Middle frontal gyrus (tissue), 1 donor: ENCODE measurements at regions not wholly inside any gene's neighbourhood (a gene's known extent, or its start where the extent isn't known, plus 50 kb on each side); places are given as distances from the start of the nearest gene placed in this dataset.
"Not testable (repeated sequence)": the region's sequence is repeated elsewhere in the genome, so short reads cannot be mapped to it uniquely, and the experiment has no call there.

Experiments
- DNase-seq: peaks from one replicate; pipeline ENCODE4 v3.0.0-alpha.2; 2015; ENCODE audit warnings: low spot score; ENCODE audit errors: extremely low spot score

GRCh38 chr2:83002706-83003105 lies 1456.4 kb downstream of the SUCLG1 start:
- no peak for DNase-seq

- no peak for DNase-seq
These were observed 1460.3 kb downstream of the SUCLG1 start for GRCh38 chr2:82998781-82999180.

GRCh38 chr2:82996217-82996616 lies 1462.9 kb downstream of the SUCLG1 start:
- DNase-seq, result no peak

- no peak for DNase-seq
These were observed 1464.9 kb downstream of the SUCLG1 start for GRCh38 chr2:82994151-82994550.

GRCh38 chr2:82993609-82994008 lies 1465.5 kb downstream of the SUCLG1 start:
- no peak for DNase-seq

GRCh38 chr2:82992968-82993367 lies 1466.1 kb downstream of the SUCLG1 start:
- DNase-seq, result no peak

- DNase-seq, result not testable (repeated sequence)
These were observed 1471.4 kb downstream of the SUCLG1 start for GRCh38 chr2:82987706-82988105.

GRCh38 chr2:82986899-82987298 lies 1472.2 kb downstream of the SUCLG1 start:
- no peak for DNase-seq

- DNase-seq, result no peak
These were observed 1473.4 kb downstream of the SUCLG1 start for GRCh38 chr2:82985572-82986197.

- DNase-seq, result no peak
These were observed 1490.7 kb downstream of the SUCLG1 start for GRCh38 chr2:82968358-82968757.

GRCh38 chr2:82964341-82964740 lies 1494.7 kb downstream of the SUCLG1 start:
- no peak for DNase-seq

GRCh38 chr2:82959727-82960126 lies 1499.4 kb downstream of the SUCLG1 start:
- no peak for DNase-seq

GRCh38 chr2:82954868-82955267 lies 1504.2 kb downstream of the SUCLG1 start:
- DNase-seq, result no peak

- no peak for DNase-seq
These were observed 1519.9 kb downstream of the SUCLG1 start for GRCh38 chr2:82939211-82939610.

- DNase-seq, result not testable (repeated sequence)
These were observed 1520.7 kb downstream of the SUCLG1 start for GRCh38 chr2:82938321-82938845.

- DNase-seq, result no peak
These were observed 1545.5 kb downstream of the SUCLG1 start for GRCh38 chr2:82913566-82913965.

GRCh38 chr2:82896117-82896516 lies 1563.0 kb downstream of the SUCLG1 start:
- DNase-seq, result no peak

- no peak for DNase-seq
These were observed 1565.9 kb downstream of the SUCLG1 start for GRCh38 chr2:82893190-82893589.

- no peak for DNase-seq
These were observed 1579.3 kb downstream of the SUCLG1 start for GRCh38 chr2:82879803-82880202.

GRCh38 chr2:82875858-82876257 lies 1583.2 kb downstream of the SUCLG1 start:
- no peak for DNase-seq

- no peak for DNase-seq
These were observed 1601.1 kb downstream of the SUCLG1 start for GRCh38 chr2:82857967-82858366.

GRCh38 chr2:82853299-82853698 lies 1605.8 kb downstream of the SUCLG1 start:
- no peak for DNase-seq

- DNase-seq, result no peak
These were observed 1606.3 kb downstream of the SUCLG1 start for GRCh38 chr2:82852787-82853186.
